GM18526 (cell line): ENCODE measurements at regions not wholly inside any gene's neighbourhood (a gene's known extent, or its start where the extent isn't known, plus 50 kb on each side); places are given as distances from the start of the nearest gene placed in this dataset.

Source experiments
- POLR2A ChIP-seq: IDR thresholded peaks from 3 replicates; pipeline ENCODE4 v1.6.1; 2011; ENCODE audit not compliant: insufficient read length; ENCODE audit errors: extremely low read depth

GRCh38 chr6:87757792-87758191, 55.8 kb upstream of the AKIRIN2 start:
- TF ChIP-seq POLR2A = no peak

- TF ChIP-seq POLR2A = no peak
Observed at GRCh38 chr6:87756858-87757257, 54.8 kb upstream of the AKIRIN2 start.

GRCh38 chr6:87755708-87756671, 54.0 kb upstream of the AKIRIN2 start:
- TF ChIP-seq POLR2A = no peak

- TF ChIP-seq POLR2A = no peak
Observed at GRCh38 chr6:87754828-87755227, 52.8 kb upstream of the AKIRIN2 start.

- TF ChIP-seq POLR2A = no peak
Observed at GRCh38 chr6:87753131-87753685, 51.2 kb upstream of the AKIRIN2 start.
